EH (cell line): ENCODE measurements at regions not wholly inside any gene's neighbourhood (a gene's known extent, or its start where the extent isn't known, plus 50 kb on each side); places are given as distances from the start of the nearest gene placed in this dataset.
A peak's percentile ranks its signal among the peaks of the same experiment; 100 is the strongest.

Experiments used
- DNase-seq: peaks from one replicate; pipeline ENCODE4 v3.0.0-alpha.2; 2015; ENCODE audit warnings: low read depth

DNA sequence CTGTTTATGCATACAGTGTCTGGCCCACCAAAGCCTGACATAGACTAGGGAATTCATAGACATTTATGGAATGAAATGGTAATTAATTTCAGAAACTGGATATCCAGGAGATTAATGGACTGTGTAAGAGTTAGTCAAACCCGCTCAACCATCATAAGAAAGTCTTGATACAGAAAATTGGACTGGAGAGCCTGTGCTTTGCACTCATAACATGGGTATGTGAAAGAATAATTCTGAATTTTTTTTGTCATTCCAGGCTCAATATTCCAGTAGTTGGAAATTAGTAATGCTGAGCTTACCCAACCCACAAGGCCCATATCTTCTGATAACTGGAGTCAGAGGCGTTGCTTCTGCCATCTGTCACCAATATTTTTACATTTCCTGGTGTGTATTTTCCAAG lies 799.7 kb upstream of the IGFBP3 start:
- DNase-seq: no peak

DNA sequence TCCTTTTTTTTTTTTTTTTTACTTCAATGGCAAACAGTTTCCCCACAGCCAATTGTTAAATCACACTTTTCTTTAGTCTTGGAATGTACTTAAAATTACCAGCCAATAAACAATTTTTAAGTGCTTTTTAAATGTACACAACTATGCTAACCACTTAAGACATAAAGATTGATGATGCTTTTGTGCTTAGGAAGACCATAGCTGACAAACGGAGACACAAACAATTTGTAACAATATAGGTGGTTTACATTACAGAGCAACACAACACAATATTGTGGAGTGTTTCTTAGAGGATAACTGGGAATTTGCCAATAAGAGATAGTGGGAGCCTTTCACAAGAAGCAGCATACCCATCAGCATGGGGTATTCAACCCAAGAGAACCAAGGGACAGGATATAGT lies 798.5 kb upstream of the IGFBP3 start:
- DNase-seq: no peak

DNA sequence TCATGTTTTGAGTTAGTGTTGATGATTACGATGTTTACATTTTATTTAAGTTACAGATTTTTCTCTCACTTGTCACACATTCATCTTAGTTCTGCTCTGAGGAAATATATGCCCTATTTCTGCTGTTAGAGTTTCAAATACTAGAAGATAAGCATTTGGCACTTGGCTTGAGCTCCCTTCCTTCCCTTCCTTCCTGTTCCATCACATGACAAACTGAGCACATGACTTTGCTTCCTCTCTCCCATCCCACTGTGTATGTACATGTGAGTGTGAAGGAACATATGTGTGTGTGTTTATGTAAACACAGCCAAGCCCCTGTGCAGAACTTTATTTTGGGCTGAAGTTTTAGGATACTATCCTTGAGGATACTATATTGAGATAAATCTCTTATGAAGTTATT lies 795.9 kb upstream of the IGFBP3 start:
- DNase-seq: no peak

DNA sequence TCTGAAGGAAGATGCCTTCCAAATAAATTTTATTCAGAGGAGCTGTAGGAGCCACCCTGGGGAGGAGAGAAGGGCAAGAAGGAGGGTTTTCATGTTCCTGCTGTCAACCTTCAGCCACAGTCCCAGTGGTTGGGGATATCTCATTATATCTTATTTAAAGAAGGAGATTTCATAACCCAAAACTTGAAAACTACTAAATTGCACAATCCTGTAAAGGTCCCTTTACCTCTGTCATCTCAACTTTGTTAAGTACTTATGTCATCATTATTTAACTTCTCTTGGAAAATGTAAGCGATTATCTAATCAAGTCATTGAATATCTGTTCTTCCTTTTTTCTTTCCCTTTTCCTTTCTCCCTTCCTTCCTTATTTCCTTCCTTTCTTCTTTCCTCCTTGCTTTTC lies 794.5 kb upstream of the IGFBP3 start:
- no peak for DNase-seq

DNA sequence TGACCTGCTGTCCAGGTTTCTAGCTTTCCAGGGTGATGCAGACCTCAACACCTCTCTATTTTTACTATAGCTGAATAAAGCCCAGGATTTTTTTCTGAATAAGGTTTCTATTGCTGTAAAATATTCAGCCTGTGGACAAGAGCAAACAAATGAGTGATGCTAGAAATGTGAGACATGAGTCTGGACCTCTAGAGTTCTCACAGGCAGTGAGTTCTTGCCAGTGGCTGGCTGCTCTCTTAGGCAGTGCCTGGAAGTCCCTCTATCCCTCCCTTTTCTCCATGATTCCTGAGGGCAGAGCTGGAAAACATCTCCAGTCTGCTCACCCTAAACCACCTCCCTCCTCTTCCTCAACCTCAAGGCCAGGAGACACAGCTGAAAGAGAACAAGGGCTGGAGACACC lies 793.8 kb upstream of the IGFBP3 start:
- peak; percentile 37 for DNase-seq

DNA sequence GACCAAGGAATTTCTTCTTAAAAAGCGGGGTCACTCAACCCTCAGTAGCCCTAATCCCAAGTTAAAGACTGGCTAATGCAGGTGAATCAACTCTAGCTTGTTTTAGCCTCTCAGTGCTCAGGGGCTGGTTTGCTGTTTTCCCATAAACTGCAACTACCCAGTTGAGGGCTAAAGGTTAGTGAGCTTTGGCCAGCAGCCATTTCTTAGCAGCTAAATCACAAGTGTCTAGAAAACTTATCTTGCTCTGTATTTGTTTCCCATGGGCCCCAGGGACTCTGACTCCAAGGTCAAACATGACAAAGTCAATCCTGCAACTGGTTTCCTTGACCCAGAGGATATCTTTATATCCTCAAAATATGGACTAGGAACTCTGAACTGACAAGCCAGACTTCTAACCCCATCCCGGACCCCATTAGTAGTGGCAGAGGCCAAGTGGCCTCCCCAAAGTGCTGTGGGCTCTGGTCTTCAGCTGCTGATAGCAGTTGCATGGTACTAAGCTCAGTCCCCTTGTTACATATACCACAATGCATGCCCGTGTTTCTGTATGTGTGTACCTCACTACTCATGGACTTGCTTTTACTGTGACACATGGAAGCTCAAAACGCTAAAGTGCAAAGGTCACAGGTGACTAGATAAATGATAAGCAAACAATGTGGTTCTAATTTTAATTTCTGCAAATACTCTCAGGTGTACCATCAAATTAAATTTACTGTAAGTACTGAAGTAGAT lies 793.0 kb upstream of the IGFBP3 start:
- DNase-seq: peak; percentile 58

DNA sequence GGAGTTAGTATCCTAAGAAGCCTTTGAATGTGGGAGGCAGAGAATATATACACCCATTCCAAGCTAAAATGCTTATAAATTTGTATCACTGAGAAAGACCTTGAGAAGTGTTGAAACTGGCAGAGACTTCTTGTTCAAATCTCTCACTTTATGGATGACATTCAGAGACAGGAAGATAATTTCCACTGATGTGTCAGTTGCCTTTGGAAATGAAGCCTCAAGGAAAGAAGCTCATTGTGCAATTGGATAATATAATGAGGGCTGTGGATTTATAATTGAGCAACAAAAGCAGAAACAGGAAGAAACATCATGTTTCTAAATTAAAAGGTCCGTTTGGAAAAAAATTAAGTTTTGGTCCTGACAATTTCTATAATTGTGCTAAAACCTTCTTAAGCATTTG lies 789.9 kb upstream of the IGFBP3 start:
- DNase-seq: peak; percentile 61

DNA sequence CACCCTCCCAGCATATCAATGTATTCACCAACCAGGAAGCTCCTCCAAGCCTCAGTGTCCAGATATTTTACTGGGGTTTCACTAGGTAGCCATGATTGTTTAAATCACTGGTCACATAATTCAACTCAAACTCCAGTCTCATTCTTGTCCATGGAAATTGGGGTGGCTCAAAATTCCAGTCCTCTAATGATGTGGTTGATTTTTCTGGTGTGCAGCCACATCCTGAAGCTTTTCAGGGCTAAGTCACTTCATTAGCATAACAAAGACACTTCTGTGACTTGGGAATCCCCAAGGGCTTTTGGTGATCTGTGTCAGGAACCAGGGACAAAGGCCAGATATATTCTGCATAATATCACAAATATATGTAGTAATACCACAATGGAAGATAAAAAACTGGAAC lies 786.9 kb upstream of the IGFBP3 start:
- DNase-seq: peak; percentile 52

DNA sequence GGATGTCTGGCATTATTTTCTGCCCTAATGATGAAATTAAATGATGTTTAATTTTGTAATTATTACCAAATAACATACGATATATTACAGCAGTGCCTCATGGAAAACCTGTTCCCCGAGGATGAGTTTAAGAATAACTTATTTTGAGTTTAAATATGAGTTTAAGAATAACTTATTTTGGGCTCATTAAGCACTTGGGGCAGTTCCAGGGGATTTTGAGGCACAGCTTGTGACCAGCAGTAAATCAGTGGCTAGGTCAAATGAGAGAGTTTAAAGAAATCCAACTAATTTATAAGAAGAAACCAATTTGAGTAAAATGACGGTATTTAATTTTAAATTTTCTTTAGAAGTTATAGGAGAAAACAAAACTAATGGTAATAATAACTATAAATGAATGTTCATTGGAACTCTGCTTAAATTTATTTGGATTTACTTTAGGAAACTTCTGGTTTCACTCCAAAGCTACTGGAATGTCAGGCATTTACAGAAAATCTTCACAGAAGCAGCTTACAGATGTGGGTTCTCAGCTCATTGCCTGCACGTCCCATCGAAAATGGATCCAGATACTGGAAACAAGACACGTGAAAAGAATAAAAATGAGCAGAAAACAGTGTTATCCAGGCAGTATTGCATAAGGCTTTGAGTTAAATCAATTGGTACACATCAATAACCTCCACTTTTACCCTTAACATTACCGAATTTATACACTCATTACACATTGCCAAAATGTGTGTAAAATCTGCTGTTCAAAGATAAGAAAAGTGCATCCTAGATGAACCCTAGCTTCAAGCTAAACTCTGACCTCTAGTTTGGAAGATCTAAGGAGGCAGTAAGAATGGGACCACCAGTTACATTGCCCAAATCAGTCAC lies 784.5 kb upstream of the IGFBP3 start:
- peak; percentile 74 for DNase-seq

DNA sequence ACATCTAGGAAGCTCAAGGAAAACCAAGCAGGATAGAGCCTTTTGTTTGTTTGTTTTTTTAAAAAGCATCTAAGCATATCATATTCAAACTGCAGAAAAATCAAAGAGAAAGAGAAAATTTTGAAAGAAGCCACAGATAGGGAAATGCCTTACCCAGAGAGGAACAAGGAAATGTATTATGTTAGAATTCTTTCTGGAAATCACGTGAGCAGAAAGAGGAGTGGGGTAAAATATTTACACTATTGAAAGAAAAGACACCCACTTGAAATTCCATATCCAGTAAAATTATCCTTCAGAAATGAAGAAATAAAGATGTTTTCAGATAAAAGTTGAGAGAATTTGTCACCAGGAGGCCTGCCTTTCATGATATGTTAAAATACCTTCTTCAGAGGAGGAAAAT lies 775.7 kb upstream of the IGFBP3 start:
- no peak for DNase-seq

DNA sequence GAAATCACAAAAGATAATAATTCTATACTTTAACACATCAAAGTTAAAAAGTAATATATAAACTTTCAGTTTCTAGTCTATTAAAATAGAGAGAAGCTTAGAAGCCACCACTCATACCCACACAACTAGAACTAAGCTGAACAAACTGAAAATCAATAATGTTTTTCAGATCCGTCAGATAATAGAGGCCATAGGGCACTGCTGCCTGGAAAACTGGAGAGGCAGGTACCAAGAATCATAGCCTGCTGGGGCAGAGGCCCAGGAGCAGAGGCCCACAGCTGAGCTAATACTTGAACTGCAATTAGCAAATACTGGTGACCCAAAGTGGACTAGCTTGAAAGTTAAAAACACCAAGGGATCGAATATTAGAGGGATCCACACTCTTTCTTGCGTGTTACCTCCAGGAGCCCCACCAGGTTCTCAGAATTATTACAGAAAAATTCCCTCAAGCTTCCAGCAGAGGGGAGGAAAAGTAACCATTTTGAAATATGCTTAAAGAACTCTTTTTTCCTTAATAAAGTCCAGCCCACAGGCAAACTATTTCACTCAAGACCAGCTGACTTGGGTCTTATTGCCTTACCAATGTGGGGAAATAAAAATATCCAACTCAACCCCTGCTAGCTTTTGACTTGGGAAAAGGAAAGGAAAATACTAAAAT lies 774.1 kb upstream of the IGFBP3 start:
- peak; percentile 14 for DNase-seq

DNA sequence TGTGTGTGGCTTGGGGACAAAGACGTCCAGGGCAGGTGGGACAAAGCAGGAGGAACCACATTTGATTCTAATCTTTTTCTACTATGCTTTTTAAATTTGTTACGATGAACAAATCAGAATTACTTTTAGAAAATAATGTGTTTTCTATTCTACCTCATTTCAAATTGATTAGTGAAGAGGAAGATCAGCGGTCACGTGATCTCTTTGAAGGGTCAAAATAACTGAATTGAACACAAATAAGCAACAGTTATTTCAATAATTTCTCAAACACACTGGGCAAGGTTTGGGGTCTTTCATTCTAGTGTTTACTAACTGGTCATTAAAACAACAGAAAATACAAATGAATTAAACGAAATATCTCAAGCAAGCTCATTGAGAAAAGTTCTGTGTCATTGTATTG lies 773.0 kb upstream of the IGFBP3 start:
- DNase-seq: no peak

DNA sequence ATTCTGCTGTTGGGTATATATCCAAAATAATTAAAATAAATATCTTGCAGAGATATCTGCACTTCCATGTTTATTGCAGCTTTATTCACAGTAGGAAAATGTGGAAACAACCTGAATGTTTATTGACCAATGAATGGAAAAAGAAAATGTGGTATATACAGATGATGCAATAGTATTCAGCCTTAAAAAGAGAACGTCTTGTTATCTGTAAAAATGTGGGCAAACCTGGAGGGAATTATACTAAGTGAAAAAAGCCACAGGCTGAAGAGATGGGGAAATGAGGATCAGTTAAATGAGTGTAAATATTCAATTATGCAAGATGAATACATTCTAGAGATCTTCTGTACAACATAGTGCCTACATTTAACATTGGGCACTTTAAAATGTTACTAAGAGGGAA lies 766.1 kb upstream of the IGFBP3 start:
- DNase-seq: no peak

DNA sequence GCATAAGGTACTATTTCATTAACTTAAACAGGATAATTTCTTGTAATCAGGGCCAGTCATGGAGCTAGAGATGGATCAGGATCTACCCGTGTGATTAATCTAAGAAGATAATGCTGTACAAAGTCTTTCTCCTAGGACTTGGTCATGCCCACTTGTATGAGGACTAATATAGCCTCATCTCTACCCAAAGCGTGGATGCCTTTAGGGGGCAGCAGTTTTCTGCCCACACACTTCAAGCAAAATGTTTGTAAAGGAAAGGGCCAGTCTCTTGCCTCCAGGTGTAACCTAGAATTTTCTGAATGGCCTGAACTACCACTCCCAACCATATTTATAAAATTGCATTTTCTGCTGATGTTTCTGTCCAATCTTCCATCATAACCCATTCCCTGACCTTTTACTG lies 764.0 kb upstream of the IGFBP3 start:
- DNase-seq: no peak

DNA sequence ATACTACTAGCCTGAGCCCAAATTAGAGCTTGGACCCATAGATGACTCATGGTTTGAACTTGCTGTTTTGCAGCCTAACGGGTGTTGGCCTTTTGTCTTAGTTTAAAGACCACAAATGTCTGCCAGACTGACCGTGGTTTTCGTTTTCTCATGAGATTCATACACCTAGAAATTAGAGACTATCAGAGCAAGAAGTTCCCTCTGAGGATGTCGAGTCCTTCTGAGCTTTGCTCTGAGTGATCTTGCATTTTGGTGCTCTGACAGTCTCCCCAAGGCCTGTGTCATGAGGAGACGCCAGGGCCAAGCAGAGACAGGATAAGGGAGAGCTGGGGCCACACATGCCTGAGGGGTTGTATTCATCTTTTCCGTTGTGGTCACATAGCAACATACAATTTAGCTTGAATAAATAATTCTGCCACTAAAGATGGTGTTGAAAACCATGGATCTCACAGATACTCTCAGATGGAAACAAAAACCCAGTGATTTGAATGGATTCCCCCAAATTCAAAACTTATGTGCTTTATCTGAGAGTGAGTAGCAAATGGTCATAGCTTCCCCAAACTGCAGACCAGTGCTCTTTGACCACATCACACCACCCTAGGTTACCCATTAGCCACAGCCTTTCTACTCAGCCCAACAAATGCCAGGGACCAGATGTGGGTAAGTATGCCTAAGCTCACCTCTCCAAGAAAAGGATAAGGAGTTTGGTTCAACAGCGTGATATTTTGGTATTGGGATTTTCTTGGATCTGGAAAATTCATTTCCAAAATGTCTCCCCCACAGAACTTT lies 762.0 kb upstream of the IGFBP3 start:
- DNase-seq: peak; percentile 95

DNA sequence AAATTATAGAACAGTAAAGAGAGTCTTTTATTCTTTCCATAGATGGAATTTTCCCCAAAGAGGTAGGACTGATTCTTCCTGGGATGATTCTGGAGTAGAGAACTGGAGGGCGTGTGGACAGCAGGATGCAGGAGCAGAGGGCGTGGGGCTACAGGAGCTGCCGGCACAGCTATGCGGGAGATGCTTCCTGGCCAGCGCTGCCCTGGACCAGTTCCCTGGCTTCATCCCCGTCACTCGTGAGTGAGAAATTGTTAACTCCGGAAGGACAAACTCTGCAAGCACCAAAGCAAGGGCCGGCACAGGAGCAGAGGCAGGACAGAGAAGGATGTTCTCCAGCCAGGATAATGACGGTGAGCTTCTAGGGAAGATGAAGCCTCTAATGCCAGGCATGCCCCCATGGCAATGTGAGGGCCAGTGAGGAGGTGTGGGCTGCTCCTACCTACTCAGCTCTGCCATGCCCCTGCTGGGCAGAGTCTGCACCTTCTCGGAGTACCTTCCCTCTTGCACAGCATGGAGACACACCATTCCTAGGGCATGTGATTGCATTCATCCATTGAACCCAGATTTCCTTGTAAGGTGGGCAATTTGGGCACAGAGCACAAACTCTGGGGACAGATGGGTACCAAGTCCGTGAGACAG lies 760.9 kb upstream of the IGFBP3 start:
- peak; percentile 22 for DNase-seq

DNA sequence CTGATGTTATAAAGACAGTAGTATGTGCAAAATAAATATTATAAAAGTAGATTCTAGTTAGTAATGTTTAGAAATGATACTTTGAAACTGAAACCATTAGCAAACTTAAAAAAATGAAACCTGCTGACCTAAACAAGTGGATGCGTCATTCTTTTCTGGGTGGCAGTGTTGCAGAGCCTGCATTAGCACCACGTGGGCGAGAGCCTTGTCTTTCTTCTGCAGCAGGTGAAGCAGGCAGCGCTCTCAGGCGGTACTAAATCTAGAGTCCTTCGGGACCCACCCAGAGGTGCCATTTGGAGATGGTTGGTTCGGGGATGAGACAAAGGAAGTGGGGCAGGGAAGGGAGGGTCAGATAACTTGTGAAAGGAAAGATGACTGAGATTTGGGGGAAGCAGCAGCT lies 759.1 kb upstream of the IGFBP3 start:
- DNase-seq: no peak

DNA sequence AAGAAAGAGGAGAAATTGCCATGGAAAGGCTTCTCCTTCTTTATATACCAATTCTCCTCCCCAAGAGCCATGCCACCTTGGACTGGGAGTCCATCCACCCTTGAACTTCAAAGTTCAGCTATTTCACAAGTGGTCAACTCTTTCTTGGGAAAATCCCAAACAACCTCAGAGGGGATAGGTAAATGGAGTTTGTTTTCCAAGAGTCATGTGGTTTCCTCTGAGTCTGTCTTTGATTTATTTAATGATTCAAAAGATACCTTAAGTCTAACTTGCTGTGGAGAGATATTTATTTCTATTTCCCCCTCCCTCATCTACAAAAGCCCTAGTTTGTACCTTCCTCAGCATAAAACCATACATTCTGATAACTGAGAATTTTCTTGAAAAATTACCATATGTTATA lies 758.6 kb upstream of the IGFBP3 start:
- DNase-seq: no peak

DNA sequence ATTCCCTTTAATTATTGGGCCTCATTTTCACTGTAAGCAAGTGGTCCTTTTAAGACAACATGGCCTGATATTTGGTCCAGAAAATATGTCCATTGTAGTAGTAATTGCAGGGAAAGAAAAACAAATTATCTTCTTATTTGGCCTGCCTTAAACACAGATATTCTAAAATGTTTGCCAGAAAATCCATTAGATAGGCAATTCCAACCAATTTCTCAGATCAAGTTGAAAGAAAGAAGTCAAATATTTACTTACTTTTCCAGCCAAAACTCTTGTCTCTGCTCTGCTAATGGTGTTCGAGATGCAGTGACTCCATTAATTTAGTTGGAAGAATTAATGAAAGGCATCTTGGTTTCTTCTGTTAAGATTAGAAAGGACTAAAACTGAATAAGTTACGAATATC lies 757.3 kb upstream of the IGFBP3 start:
- no peak for DNase-seq

DNA sequence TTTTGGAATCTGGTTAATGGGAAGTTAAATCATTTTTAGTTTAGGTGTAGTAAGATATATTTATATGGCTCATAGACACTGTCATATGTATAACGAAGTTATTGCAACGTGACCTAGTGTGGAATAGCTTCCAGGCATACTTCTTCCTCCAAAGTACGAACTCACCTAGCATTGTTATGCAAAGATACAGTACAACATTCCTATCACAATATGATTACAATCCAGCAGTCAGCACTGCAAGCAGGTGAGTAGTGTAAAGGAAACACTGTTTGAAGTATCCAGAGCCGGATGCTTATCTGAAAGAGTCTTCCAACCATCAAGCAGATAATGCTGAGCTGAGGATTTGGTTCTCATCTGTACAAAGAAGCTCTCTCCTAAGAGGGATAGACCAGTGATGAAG lies 754.4 kb upstream of the IGFBP3 start:
- no peak for DNase-seq

DNA sequence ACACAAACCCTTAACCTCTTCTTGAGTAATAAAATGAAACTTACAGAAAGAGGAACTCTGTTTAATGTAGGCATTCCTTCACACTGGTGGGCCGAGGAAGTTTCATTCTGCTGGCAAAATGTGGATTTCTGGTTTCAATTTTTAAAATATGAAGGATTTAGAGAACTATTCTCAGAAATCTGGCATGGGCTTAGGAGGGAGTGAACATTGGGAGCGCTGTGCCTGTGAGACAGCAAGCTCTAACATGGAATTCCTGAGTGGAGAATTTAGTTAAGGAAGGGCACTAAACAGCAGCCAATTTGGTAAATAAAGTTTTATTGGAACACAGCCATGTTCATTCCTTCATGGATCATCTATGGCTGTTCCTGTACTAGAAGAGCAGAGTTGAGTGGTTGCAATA lies 751.8 kb upstream of the IGFBP3 start:
- no peak for DNase-seq
